ENCODE measurements at regions not wholly inside any gene's neighbourhood (a gene's known extent, or its start where the extent isn't known, plus 50 kb on each side); places are given as distances from the start of the nearest gene placed in this dataset.

DNA sequence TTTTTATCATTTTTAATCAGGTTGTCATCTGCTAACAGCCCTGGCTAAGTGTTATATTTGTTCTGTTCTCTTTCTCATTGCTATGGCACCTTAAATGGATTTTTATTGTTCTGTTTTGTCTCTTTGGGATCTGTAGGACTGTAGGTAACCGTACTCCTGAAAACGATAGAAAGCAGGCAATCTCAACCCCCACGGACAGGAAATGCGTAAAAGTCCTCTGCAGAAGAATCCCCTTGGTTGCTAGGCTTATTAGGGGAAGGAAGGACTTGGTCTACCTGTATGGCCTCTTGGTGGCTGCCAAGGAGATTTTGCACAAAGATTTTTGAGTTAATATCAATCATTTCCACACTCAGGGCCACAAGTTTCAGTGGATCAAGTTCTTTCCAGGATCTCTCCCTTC is 571.9 kb upstream of the ZNF385D start:
- no peaks in the 10 kb centered on the region for H3K36me3 ChIP-seq
- H3K4me1 ChIP-seq: no peaks in the 10 kb centered on the region
- TF ChIP-seq POLR2A (IDR thresholded peaks at IDR 0.05): no peak
- TF ChIP-seq, protein P1, sequence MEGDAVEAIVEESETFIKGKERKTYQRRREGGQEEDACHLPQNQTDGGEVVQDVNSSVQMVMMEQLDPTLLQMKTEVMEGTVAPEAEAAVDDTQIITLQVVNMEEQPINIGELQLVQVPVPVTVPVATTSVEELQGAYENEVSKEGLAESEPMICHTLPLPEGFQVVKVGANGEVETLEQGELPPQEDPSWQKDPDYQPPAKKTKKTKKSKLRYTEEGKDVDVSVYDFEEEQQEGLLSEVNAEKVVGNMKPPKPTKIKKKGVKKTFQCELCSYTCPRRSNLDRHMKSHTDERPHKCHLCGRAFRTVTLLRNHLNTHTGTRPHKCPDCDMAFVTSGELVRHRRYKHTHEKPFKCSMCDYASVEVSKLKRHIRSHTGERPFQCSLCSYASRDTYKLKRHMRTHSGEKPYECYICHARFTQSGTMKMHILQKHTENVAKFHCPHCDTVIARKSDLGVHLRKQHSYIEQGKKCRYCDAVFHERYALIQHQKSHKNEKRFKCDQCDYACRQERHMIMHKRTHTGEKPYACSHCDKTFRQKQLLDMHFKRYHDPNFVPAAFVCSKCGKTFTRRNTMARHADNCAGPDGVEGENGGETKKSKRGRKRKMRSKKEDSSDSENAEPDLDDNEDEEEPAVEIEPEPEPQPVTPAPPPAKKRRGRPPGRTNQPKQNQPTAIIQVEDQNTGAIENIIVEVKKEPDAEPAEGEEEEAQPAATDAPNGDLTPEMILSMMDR (IDR thresholded peaks at IDR 0.05): no peak
- TF ChIP-seq POLR2AphosphoS5 (IDR thresholded peaks at IDR 0.05): no peak
- DNase-seq (ENCODE audit: low spot score in 2 of 2): no peak
- H3K27ac ChIP-seq: no peak overlapping the region
- H3K4me3 ChIP-seq: no peak overlapping the region
- no peaks in the 10 kb centered on the region for H3K9me3 ChIP-seq
- no peaks in the 10 kb centered on the region for H3K27me3 ChIP-seq
- intact Hi-C loops (cut with DNase I; ENCODE audit: low total_unique reads): no loop called here

DNA sequence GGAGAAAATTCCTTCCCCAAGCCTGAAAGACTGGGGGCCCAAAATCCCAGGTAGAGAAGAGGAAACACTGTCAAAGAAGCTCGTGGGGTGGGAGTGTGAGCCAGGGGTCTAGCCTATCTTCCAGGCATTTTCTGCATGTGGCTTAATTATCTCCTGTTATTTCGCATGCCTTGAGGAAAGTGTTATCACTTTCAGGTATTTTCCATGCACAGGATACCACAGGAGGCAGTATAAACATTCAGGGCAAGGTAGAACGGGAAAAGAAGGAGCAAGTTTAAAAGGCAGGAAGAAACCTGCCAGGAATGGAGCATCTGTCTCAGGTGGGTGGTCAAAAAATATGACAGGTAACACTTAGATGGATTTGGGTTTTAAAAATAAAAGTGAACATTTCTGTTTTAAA is 575.3 kb upstream of the ZNF385D start:
- DNase-seq (ENCODE audit: low spot score in 2 of 2): no peak
- H3K27ac ChIP-seq: no peak overlapping the region
- intact Hi-C loops (cut with DNase I; ENCODE audit: low total_unique reads): no loop called here
- no peak for TF ChIP-seq POLR2AphosphoS5 (IDR thresholded peaks at IDR 0.05)
- TF ChIP-seq POLR2A (IDR thresholded peaks at IDR 0.05): no peak
- TF ChIP-seq, protein P1 (IDR thresholded peaks at IDR 0.05): no peak
- H3K4me3 ChIP-seq: no peak overlapping the region
- no peaks in the 10 kb centered on the region for H3K9me3 ChIP-seq
- no peaks in the 10 kb centered on the region for H3K27me3 ChIP-seq
- no peaks in the 10 kb centered on the region for H3K36me3 ChIP-seq
- H3K4me1 ChIP-seq: no peaks in the 10 kb centered on the region

DNA sequence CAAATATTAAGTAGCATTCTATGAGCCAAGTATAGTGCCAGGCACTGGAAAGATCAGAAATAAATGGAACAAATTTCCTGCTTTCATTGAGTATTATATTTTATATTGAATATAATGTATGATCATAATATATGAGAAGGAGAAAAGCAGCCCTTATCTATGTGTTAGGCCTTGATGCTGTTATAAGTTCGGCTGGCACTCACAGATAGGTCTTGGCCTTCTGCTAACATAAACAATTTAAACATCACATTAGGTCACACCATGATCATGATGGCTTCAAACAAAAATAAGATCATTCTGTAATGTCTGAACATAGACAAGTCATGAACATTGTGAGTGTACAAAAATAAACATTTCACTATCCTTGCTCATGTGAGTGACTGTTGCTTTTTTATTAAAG is 584.0 kb upstream of the ZNF385D start:
- Histone ChIP-seq H3K27me3 (no peaks in the 10 kb centered on the region), H3K9me3 (no peaks in the 10 kb centered on the region), H3K4me3 (no peak overlapping the region), H3K36me3 (no peaks in the 10 kb centered on the region), H3K27ac (no peak overlapping the region), H3K4me1 (no peaks in the 10 kb centered on the region)
- TF ChIP-seq, protein P1 (IDR thresholded peaks at IDR 0.05): no peak
- no peak for TF ChIP-seq POLR2A (IDR thresholded peaks at IDR 0.05)
- no peak for TF ChIP-seq POLR2AphosphoS5 (IDR thresholded peaks at IDR 0.05)
- no peak for DNase-seq (ENCODE audit: low spot score in 2 of 2)
- intact Hi-C loops (cut with DNase I; ENCODE audit: low total_unique reads): no loop called here

DNA sequence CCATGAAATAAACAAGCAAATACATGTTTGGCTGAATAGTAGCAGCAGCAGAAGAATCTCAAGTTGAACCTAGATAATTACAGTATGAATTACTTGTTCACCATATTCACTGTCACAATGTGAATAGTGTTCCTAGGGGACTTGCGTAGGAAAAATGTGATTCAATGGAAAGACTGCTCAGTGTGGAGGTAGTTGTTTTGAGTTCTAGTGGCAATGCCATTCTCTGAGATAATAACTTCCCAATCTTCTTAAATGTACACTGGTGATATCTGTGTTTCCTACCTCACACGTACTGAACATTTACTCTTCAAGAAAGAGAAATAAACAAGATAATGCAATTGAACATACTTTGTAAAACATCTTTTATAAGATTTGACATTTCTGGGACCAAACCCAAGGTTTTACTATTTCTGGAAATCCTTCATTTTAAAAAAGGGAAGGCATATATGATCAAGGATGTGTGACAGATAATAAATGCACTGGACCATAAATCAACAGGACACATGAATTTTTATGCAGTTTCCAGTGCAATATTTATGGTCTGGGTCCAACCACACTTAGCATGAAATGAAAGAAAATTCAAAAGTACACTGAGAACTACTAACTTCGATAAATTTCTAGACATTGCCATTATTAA is 598.3 kb upstream of the ZNF385D start:
- TF ChIP-seq POLR2AphosphoS5 (IDR thresholded peaks at IDR 0.05) (no peak), POLR2A (IDR thresholded peaks at IDR 0.05) (no peak)
- TF ChIP-seq, protein P1 (IDR thresholded peaks at IDR 0.05): no peak
- Histone ChIP-seq H3K27ac (no peak overlapping the region), H3K4me3 (no peak overlapping the region), H3K27me3 (no peaks in the 10 kb centered on the region), H3K36me3 (no peaks in the 10 kb centered on the region), H3K9me3 (no peaks in the 10 kb centered on the region), H3K4me1 (no peaks in the 10 kb centered on the region)
- intact Hi-C loops (cut with DNase I; ENCODE audit: low total_unique reads): no loop called here
- no peak for DNase-seq (ENCODE audit: low spot score in 2 of 2)

DNA sequence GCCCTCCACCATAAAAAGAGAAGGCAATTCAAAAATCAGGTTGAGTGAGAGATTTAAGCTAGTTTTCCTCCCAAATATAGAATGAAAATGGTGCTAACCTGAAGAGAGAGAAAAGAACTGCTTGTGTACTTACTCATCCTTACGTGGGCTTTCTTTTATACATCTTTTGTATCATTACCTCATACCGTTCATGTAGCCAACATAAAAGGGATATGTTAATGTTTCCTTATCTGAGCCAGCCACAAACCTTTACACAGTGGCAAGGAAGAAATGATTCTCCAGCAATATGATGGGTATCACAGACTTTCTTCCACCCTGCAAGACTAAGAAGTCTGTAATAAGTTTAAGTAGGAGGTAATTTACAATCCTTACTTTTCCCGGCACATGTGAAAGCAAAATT is 600.8 kb upstream of the ZNF385D start:
- Histone ChIP-seq H3K27ac (no peak overlapping the region), H3K27me3 (no peaks in the 10 kb centered on the region), H3K4me1 (no peaks in the 10 kb centered on the region), H3K36me3 (no peaks in the 10 kb centered on the region), H3K4me3 (no peak overlapping the region), H3K9me3 (no peaks in the 10 kb centered on the region)
- TF ChIP-seq POLR2AphosphoS5 (IDR thresholded peaks at IDR 0.05) (no peak), POLR2A (IDR thresholded peaks at IDR 0.05) (no peak)
- TF ChIP-seq, protein P1 (IDR thresholded peaks at IDR 0.05): no peak
- intact Hi-C loops (cut with DNase I; ENCODE audit: low total_unique reads): no loop called here
- no peak for DNase-seq (ENCODE audit: low spot score in 2 of 2)
